ENCODE measurements at regions not wholly inside any gene's neighbourhood (a gene's known extent, or its start where the extent isn't known, plus 50 kb on each side); places are given as distances from the start of the nearest gene placed in this dataset.

DNA sequence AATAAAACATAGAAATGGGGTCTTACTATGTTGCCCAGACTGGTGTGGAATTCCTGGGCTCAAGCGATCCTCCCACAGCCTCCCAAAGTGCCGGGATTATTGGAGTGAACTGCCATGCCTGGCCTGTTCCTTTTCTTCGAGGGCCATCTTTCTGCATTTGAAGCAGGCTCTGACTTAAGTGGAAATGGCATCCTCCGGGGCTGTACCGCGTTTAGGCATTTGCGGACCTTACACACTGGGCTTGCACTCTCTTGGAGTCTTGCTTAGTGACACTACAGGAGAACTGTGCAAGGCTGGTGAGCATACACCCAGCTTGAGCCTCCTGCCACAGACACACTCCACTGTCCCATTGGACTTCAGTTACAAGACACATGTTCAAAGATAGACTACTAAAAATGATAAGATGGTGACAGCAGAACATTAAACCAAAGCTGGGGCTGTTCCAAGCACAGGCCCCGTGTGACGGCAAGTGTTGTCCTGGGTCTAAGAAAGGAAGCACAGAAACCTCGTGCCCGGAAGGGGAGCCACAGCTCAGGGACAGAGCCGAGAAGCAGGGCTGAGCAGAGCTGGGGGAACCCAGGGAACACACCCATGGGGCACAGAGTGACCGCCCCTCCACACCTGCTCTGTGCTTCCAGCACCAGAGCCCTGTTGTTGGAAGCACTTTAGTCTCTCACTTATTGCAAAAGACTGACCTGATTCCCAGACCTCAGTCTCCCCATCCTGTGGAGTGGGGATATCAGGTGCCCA lies 59.0 kb upstream of the SHANK2 start:
- no peak for DNase-seq (ENCODE audit: low spot score)

DNA sequence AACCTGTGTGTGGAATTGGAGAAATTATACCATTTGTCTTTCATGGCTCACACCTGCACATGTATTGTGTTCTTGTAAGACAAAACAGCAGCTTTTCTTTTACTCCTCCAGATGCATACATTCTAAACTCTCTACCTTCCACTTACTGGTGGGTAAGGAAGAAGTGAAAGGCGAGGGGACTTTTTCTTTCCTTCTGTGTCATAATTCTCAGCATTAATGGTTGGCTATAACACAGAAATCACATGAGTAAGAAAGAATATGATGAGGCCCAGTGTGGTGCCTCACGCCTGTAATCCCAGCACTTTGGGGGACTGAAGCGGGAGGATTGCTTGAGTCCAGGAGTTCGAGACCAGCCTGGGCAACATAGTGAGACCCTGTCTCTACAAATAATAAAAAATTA lies 57.8 kb upstream of the SHANK2 start:
- DNase-seq (ENCODE audit: low spot score) = no peak

DNA sequence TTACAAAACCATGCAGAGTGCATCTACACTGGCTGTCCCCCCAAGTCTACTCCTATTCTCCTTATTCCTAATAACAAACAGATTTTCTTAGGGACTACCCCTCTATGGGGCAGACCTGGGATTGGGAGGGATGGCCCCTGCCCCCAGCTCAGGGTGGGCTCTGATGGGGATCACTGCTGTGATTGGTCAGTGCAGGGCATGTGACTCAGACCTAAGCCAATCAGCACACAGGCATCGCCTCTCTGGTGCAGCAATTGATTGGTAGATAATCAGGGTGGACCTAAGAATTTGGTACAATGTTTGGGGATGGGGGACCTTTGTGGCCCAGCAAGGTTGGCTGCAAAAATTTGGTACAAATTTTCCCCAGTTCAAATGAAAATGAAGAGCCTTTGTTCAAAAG lies 57.2 kb upstream of the SHANK2 start:
- DNase-seq (ENCODE audit: low spot score) = no peak

DNA sequence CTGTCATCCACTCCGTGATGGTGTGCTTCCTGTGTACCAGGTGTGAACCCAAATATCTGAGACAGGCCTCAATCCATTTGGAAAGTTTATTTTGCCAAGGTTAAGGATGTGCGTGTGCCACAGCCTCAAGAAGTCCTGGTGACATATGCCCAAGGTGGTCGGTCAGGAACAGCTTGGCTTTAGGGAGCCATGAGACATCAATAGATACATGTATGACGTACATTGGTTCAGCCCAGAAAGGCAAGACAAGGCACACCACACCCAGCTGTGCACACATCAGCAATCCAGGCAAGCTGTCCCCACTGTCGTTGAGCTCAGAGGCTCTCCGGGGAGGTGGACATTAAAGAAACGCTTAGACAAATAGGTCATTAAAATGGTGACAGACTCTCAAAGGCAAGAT lies 56.8 kb upstream of the SHANK2 start:
- no peak for DNase-seq (ENCODE audit: low spot score)

DNA sequence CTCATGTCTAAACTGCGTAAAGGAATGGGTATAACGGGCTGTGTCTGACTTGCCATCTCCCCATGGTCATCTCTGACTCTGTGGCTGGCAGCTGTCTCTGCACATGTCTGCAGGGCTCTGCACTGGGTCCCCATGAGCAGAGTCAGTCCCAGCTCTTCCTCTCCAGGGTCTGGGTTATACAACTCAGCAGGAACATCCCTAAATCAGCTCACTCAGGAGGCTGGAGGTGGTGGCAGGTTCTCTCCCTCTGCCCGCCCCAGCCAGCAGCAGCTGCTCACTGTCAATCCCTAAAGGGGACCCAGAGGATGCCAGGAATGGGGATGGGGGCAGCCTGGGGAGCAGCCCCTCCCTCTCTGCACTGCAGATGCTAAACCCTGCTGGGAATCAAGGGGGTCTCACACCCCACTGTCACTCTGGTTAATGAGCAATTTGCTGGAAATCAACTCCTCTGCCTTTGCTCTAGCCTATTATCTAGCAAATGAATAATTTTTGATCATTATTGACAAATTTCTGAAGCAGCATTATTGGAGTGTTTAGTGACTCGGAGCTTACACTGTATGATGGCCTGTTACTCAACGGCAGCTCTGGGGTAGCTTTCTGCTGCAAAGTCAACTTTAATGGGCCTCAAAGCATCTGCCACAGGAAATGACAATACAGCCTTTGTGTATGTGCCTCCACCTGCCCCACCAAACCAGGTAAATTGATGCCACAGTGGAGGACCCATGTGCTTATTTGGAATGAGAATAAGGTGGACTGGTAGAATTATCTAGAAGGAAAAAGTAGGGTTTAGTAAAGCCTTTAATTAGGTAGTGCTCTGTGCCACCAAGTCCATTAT lies 55.7 kb upstream of the SHANK2 start:
- no peak for DNase-seq (ENCODE audit: low spot score)

DNA sequence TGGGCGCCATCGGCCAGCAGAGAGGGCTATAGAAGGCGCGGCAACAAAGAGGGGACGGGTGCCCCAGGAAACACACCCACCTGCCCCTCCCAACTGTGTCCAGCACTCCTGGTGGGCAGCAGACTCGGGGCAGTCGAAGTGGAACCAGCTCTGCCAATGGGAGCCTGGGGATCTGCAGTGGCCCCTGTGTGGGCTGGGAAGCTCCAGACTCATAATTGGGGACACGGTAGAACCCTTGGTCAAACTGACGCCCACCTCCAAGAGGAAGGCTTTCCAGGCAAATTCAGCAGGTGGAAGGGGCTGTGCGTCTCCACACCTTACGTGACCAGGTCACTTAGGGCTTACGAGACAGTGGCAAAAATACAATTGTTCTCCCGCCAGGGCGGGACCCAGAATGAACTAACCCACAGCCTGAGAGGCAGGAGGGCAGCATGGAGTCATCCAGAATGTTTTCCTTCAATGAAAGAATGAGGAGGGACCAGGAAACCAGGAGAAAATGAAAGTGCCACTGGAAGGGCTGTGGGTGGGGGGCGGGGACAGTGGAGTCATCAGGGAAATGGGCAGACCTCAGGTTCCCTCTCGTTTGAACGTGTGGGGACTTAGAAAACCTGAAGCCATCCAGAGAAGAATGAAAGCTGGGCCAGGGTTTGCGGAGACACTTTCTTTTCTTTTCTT lies 53.2 kb upstream of the SHANK2 start:
- DNase-seq (ENCODE audit: low spot score) = no peak

DNA sequence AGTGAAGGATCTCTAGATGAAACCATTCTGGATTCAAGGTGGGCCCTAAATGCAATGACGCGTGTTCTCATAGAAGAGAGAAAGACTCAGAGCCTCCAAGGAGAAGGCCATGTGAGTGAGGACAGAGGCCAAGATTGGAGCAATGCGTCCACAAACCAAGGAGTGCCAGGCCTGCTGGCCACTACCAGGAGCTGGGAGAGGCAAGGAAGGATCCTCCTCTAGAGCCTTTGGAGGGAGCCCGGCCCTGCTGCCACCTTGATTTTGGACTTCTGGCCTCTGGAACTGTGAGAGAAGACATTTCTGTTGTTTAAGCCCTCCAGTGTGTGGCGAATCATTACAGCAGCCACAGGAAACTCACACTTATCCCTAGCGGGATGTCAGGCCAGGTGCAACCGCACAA lies 52.7 kb upstream of the SHANK2 start:
- DNase-seq (ENCODE audit: low spot score) = no peak

DNA sequence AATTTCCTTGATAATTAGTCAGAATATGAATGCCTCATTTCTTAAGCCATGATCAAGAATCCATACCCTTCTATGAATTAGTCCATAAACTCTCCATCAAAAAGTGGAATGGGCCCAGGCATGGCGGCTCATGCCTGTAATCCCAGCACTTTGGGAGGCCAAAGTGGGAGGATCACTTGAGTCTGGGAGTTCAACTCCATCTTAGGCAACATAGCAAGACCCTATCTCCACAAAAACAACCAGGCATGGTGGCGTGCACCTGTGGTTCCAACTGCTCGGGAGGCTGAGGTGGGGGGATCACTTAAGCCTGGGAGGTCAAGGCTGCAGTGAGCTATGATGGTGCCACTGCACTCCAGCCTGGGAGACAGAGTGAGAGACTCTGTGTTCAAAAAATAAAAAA lies 52.1 kb upstream of the SHANK2 start:
- DNase-seq (ENCODE audit: low spot score) = no peak

DNA sequence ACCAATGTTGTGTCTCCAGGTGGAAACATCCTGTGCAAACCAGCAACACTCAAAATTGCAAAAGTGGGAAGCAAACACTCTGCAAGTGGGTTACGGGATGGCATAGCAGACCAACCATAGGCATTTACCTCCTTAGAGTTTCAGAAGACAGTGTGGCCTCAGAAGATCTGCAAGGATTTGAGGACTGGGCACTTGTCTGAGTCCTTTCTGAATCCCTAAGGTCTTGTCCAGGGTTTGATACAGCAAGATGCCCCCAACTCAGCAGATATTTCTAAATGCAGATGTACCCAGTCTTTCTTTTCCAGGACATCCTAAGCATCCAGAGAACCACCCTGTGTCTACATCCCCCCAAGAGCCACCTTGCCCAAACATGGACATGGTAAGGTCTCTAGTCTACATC lies 51.7 kb upstream of the SHANK2 start:
- no peak for DNase-seq (ENCODE audit: low spot score)

DNA sequence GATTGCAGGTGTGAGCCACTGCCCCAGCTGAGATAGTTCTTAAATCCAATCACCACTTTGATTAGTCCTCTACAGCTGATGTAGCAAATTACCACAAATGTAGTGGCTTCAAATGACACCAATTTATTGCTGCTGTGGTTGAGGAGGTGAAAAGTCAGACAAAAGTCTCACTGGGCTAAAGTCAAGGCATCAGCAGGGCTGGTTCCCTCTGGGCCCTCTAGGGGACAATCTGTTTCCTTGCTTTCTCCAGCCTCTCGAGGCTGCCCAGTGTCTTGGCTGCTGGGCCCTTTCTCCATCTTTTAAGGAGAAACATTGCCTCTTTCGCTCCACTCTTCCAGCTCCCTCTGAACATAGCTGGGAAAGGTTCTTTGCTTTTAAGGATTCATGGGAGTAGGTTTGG lies 50.5 kb upstream of the SHANK2 start:
- DNase-seq (ENCODE audit: low spot score) = no peak

DNA sequence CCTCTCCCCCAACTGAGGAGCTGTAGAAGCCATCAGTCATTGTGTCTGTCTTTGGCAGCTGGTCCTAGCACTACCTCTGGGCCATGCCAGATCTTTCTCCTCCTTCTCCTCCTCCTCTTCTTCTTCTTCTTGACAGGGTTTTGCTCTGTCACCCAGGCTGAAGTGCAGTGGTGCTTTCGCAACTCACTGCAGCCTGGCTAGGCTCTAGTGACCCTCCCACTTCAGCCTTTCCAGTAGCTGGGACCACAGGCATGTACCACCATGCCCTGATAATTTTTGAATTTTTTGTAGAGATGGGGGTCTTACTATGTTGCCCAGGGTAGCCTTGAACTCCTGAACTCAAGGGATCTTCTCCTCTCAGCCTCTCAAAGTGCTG lies 50.1 kb upstream of the SHANK2 start:
- no peak for DNase-seq (ENCODE audit: low spot score)

All from A172 (cell line).